GM18519 (cell line): ENCODE measurements at regions not wholly inside any gene's neighbourhood (a gene's known extent, or its start where the extent isn't known, plus 50 kb on each side); places are given as distances from the start of the nearest gene placed in this dataset.
A peak's percentile ranks its signal among the peaks of the same experiment; 100 is the strongest.
"Not testable (repeated sequence)": the region's sequence is repeated elsewhere in the genome, so short reads cannot be mapped to it uniquely, and the experiment has no call there.

Experiments
- ATAC-seq: cut with Tn5 transposase; IDR thresholded peaks from one replicate; pipeline ENCODE4 v1.9.1; 2021; ENCODE audit warnings: mild to moderate bottlenecking, moderate library complexity; ENCODE audit not compliant: unreplicated experiment, low FRiP score

DNA sequence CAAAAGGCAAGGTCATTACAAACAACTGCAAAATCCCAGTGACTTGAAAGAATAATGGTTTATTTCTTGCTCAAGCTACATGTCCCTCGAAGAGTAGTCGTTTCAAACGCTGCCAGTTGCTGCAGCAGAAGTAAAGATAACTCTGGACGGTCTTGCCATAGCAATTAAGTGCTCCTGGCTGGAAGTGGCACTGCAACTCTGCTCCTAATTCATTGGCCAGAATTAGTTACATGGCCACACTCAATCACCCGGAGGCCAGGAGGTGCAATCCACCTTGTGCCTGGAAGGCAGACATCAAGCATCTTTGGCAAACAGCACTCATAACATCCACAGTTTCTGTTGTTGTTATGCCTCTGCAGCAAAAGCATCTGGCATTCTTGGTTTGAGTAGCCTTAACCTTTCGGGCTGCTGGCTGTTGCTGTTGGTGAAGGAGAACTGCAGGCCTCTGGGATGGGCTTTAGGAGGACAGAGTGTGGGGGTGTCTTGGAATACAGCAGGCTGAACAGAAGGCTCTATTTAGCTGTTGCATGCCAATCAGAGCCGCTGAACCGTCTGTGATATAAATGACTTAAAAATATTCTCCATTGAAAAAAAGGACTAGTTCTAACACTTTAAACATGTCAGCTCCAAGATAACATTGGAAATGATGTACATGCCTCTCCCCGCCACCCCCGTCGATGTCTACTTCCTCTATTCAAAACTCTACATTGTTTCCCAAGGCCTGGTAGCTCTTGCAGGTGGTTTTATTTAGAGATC is 123.5 kb upstream of the DYRK2 start:
- no peak for ATAC-seq

GRCh38 chr12:67525617-67525884 is 123.0 kb upstream of the DYRK2 start:
- ATAC-seq = no peak

DNA sequence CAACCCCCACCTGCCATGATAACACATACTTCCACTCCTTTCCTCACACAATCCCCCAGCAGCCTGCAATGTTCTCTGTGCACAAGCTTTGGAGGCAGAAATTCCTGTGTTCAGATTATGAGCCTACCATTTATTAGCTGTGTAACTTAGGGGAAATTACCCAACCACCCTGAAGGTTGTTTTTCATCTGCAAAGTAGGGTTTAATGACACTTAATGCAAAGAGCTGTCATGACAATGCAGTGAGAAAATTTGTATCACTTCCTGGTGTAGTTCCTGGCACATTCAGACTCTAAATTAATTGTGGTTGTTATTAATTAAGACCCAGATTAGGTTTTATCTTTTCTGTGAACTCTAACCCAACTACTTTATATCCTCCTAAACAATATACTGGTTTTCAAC is 122.4 kb upstream of the DYRK2 start:
- ATAC-seq = no peak

DNA sequence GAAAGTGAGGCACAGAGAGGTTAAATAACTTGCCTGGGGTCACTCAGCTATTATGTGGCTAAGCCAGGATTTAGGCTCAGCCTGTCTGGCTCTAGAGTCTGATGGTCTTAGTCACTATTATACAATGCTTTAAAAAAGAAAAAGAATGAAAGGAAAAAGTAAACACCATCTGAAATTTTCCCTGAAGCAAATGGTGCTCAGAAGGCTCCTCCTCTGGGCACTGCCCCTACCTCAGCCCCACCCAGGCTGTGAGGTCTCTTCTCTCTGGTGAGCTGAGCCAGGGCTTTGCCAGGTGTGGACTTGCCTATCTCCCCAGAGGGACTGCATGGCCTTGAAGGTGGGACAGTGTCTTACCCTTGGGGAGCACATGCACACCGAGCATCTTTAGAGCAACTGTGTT is 117.5 kb upstream of the DYRK2 start:
- no peak for ATAC-seq

- no peak for ATAC-seq
Observed at GRCh38 chr12:67531501-67531900, 117.0 kb upstream of the DYRK2 start.

DNA sequence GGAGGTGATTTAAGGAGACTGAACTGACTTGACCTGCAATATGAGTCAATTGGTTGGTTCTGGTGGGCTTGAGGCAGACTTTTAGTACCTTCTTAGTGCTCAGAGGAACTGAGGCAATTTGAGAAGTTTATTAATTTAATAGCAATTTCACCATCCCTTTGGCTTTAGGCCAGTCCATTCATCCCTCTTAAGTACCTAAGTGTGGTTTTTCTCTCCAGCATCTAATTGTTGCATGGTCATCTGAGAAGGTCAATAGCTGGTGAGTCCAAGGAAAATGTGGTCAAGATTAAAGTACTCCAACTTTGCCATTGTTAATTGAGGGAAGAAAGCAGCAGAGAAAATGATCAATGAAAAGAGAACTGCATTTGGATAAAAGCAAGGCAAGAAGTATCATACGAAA is 115.4 kb upstream of the DYRK2 start:
- ATAC-seq = no peak

GRCh38 chr12:67534046-67534445 is 114.5 kb upstream of the DYRK2 start:
- no peak for ATAC-seq

- no peak for ATAC-seq
Observed at GRCh38 chr12:67534681-67535080, 113.9 kb upstream of the DYRK2 start.

- ATAC-seq = no peak
Observed at GRCh38 chr12:67535176-67535575, 113.4 kb upstream of the DYRK2 start.

GRCh38 chr12:67535971-67536370 is 112.6 kb upstream of the DYRK2 start:
- no peak for ATAC-seq

- ATAC-seq = no peak
Observed at GRCh38 chr12:67539329-67539728, 109.2 kb upstream of the DYRK2 start.

GRCh38 chr12:67539946-67540345 is 108.6 kb upstream of the DYRK2 start:
- no peak for ATAC-seq

- ATAC-seq = peak; percentile 75
Observed at GRCh38 chr12:67540920-67541624, 107.5 kb upstream of the DYRK2 start.

GRCh38 chr12:67541625-67541991 is 106.9 kb upstream of the DYRK2 start:
- peak; percentile 13 for ATAC-seq

GRCh38 chr12:67543021-67543770 is 105.3 kb upstream of the DYRK2 start:
- ATAC-seq = no peak

- no peak for ATAC-seq
Observed at GRCh38 chr12:67545298-67545697, 103.2 kb upstream of the DYRK2 start.

- no peak for ATAC-seq
Observed at GRCh38 chr12:67546746-67547145, 101.8 kb upstream of the DYRK2 start.

DNA sequence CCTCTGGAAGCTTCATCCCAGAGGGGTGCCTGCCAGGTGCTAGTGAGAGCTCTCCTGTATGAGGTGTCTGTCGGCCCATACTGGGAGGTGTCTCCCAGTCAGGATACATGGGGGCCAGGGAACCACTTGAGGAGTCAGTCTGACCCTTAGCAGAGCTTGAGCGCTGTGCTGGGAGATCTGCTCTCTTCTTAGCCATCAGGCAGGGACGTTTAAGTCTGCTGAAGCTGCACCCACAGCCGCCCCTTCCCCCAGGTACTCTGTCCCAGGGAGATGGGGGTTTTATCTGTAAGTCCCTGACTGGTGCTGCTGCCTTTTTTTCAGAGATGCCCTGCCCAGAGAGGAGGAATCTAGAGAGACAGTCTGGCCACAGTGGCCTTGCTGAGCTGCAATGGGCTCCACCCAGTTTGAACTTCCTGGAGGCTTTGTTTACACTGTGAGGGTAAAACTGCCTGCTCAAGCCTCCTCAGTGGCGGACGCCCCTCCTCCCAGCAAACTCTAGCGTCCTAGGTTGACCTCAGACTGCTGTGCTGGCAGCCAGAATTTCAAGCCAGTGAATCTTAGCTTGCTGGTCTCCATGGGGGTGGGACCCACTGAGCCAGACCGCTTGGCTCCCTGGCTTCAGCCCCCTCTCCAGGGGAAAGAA is 93.3 kb upstream of the DYRK2 start:
- ATAC-seq = not testable (repeated sequence)

- ATAC-seq = no peak
Observed at GRCh38 chr12:67558775-67559174, 89.8 kb upstream of the DYRK2 start.

GRCh38 chr12:67559751-67560150 is 88.8 kb upstream of the DYRK2 start:
- no peak for ATAC-seq
